PFSK-1 (cell line): ENCODE measurements at regions not wholly inside any gene's neighbourhood (a gene's known extent, or its start where the extent isn't known, plus 50 kb on each side); places are given as distances from the start of the nearest gene placed in this dataset.
A peak's percentile ranks its signal among the peaks of the same experiment; 100 is the strongest.

Experiments used
- FOXP2 ChIP-seq: optimal IDR thresholded peaks from 2 replicates; pipeline ENCODE3; 2011; ENCODE audit warnings: borderline replicate concordance, control low read depth, inconsistent platforms; ENCODE audit not compliant: insufficient read depth; ENCODE audit errors: extremely low read length, extremely low read depth
- POLR2AphosphoS5 ChIP-seq: IDR thresholded peaks from 2 replicates; pipeline ENCODE4 v1.6.1; 2012; ENCODE audit warnings: low read depth, mild to moderate bottlenecking, control low read depth, low read length, moderate library complexity
- REST ChIP-seq, 2 experiments: IDR thresholded peaks; 2 replicates each; pipeline versions ENCODE4 v1.6.1 to v1.8.0; 2011 to 2012; ENCODE audit warnings: low read depth in 2 of 2, low read length in 2 of 2, control low read depth in 1 of 2, inconsistent platforms in 1 of 2, mild to moderate bottlenecking in 1 of 2, moderate library complexity in 1 of 2; ENCODE audit not compliant: insufficient read depth in 1 of 2
- SIN3A ChIP-seq: IDR thresholded peaks from 2 replicates; pipeline ENCODE4 v1.6.1; 2012; ENCODE audit warnings: mild to moderate bottlenecking, low read length, moderate library complexity, borderline replicate concordance; ENCODE audit not compliant: insufficient read depth
- TAF1 ChIP-seq: IDR thresholded peaks from 2 replicates; pipeline ENCODE4 v1.6.1; 2012; ENCODE audit warnings: low read length, control low read depth, borderline replicate concordance; ENCODE audit not compliant: insufficient read depth

GRCh38 chr7:130853503-130854279, 119.7 kb upstream of the KLF14 start:
- TF ChIP-seq SIN3A = no peak
- no peak for TF ChIP-seq TAF1
- no peak for TF ChIP-seq REST (IDR thresholded peaks at IDR 0.05; ENCODE audit: insufficient read depth in 1 of 2, low read depth in 2 of 2, low read length in 2 of 2)
- no peak for TF ChIP-seq POLR2AphosphoS5

GRCh38 chr7:130854481-130854880, 120.5 kb upstream of the KLF14 start:
- TF ChIP-seq POLR2AphosphoS5 (no peak), SIN3A (no peak), FOXP2 (no peak), TAF1 (no peak), REST (IDR thresholded peaks at IDR 0.05; ENCODE audit: insufficient read depth in 1 of 2, low read depth in 2 of 2, low read length in 2 of 2) (no peak)

- TF ChIP-seq FOXP2 (no peak), TAF1 (no peak), POLR2AphosphoS5 (no peak), REST (IDR thresholded peaks at IDR 0.05; ENCODE audit: insufficient read depth in 1 of 2, low read depth in 2 of 2, low read length in 2 of 2) (no peak), SIN3A (no peak)
Observed at GRCh38 chr7:130856866-130857265, 122.9 kb upstream of the KLF14 start.

- TF ChIP-seq TAF1 (no peak), SIN3A (no peak; the same call in 1 of the 2 replicates), REST (IDR thresholded peaks at IDR 0.05; ENCODE audit: insufficient read depth in 1 of 2, low read depth in 2 of 2, low read length in 2 of 2) (peak; percentile 87 to 93), POLR2AphosphoS5 (no peak), FOXP2 (no peak)
Observed at GRCh38 chr7:130865408-130866236, 131.6 kb upstream of the KLF14 start.
